Epithelial cell of esophagus (primary cell): ENCODE measurements at regions not wholly inside any gene's neighbourhood (a gene's known extent, or its start where the extent isn't known, plus 50 kb on each side); places are given as distances from the start of the nearest gene placed in this dataset.

Source experiments
- DNase-seq: peaks from one replicate; pipeline ENCODE4 v3.0.0; 2010; ENCODE audit warnings: low read depth
- H3K4me3 ChIP-seq: 2 replicates; pipeline ENCODE4 v1.5.1; 2011; ENCODE audit warnings: mild to moderate bottlenecking, low read length, control low read depth
- TF ChIP-seq, protein P1 (sequence below): IDR thresholded peaks from 2 replicates; pipeline ENCODE4 v1.5.1; 2011; ENCODE audit warnings: low read depth, mild to moderate bottlenecking, low read length, control low read depth, inconsistent platforms; ENCODE audit not compliant: insufficient read depth; ENCODE audit errors: missing control alignments

DNA sequence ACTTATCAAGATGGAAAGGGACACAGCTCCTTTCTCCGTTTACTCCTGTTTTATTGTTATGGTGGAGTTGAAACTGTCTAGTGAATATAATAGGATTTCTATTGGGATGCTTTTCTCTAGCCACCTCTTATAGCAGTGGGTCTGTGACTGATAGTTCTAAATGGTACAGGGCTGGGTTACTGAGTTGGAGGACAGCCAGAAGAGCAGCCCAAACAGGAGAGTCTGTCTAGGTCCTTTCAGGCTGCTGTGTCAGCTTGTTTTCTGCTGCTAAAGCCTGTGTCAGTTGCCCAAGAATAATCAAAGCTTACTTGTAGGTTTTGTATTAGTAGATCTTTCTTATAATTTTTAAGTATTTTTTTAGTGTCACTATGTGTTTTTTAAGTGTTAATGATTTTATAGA is 356.0 kb upstream of the SEMA6A start:
- H3K4me3 ChIP-seq, result no peak overlapping the region
- peak; percentile 7 for DNase-seq
- TF ChIP-seq, protein P1, sequence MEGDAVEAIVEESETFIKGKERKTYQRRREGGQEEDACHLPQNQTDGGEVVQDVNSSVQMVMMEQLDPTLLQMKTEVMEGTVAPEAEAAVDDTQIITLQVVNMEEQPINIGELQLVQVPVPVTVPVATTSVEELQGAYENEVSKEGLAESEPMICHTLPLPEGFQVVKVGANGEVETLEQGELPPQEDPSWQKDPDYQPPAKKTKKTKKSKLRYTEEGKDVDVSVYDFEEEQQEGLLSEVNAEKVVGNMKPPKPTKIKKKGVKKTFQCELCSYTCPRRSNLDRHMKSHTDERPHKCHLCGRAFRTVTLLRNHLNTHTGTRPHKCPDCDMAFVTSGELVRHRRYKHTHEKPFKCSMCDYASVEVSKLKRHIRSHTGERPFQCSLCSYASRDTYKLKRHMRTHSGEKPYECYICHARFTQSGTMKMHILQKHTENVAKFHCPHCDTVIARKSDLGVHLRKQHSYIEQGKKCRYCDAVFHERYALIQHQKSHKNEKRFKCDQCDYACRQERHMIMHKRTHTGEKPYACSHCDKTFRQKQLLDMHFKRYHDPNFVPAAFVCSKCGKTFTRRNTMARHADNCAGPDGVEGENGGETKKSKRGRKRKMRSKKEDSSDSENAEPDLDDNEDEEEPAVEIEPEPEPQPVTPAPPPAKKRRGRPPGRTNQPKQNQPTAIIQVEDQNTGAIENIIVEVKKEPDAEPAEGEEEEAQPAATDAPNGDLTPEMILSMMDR, result no peak

DNA sequence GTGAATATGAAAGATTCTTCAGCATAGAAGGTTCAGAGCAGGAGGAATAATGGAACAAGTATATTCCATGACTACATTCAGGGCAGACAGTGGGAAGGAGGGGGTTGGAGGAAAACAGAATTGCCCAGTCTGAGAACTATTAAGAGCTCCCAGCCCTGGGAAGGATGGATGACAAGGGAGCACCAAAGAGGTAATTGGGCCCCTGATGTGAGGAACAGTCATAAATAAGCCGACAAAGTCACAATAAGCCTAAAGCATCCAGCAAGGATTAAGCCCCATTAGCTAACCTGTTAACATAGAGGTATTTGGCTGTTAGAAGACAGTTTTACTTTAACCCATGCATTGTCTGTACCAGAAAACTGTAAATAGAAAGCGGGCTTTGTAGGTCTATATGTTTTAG is 348.7 kb upstream of the SEMA6A start:
- TF ChIP-seq, protein P1, result no peak
- no peak for DNase-seq
- no peak overlapping the region for H3K4me3 ChIP-seq

DNA sequence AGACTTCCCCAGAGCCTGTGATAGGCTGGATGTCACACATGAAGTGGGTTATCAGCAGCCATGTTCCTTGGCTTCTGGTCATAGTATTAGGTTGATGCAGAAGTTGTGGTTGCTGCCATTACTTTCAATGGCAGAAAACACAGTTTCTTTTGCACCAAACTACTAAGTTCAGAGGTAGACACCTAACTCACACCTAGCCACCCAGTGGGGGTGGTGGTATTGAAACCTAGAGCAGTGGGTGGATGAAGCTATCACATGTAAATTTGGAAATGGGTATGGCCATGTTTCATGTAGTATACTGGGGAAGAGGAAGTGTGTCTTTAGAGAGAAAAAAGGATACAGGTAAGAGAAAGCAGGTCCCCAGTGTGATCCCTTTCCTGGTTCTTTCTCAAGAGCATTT is 347.9 kb upstream of the SEMA6A start:
- DNase-seq, result no peak
- H3K4me3 ChIP-seq, result no peak overlapping the region
- TF ChIP-seq, protein P1, result no peak

DNA sequence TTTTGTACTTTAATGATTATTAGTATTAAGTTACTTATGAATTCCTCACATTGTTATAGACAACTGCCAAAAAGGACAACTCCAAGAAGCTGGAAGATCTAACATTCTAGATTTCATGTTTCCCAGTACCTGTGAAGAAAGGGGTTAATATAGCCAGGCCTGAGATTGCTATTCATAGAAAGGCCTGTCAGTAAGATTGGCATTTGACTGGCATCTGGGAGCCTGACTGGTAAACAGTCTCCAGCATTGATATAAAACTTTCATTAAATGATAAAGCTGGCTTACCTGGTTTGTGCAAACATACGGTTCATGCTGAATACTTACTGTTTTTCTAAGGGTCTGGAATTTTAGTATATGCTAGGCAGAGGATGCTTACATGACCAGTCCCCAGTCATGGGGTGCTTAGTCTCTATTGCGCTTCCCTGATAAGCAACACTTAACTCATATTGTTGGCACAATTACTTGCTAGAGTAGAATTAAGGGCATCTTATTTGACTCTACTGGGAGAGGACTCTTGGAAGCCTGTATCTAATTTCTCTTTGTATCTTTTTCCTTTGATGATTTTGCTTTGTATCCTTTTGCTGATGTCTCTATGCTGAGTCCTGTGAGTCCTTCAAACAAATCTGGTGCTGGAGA is 340.4 kb upstream of the SEMA6A start:
- no peak for DNase-seq
- TF ChIP-seq, protein P1, result no peak
- no peak overlapping the region for H3K4me3 ChIP-seq

DNA sequence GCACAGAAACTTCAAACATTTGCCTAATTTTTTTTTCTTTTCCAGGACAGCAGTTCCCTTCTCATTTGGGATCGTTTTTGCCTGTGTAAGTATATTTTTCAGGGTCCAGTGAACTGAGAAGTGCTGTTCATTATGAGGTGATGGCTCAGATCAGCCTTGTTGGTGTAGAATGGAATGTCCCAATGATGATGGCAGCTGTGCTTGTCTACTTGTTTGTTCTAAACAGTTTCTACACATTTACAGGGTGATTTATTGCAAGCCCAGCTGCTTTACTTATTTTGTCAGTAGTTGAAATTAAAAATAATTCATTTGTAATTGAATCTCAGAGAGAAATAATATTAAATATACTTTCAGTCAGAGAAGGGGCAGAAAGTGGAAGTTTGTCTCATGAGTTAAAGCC is 337.6 kb upstream of the SEMA6A start:
- H3K4me3 ChIP-seq, result no peak overlapping the region
- DNase-seq, result no peak
- TF ChIP-seq, protein P1, result no peak

DNA sequence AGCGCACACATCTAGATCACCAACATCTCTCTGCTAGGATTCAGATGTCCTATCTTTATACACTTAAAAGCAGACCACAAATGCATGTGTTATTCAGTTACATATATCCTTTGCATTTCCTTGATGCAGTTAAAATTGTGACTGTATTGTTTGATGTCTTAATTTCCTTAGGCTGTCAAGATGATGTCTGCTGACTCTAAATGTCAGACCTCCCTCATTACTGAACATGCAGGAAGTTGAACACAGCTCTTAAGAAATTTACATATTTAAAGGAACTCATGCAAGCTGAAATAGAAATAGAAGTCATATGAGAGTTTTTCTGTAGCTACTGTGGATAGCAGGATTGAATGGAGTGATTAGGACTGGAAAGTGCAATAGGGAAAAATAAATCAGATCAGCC is 336.5 kb upstream of the SEMA6A start:
- no peak overlapping the region for H3K4me3 ChIP-seq
- TF ChIP-seq, protein P1, result no peak
- no peak for DNase-seq

DNA sequence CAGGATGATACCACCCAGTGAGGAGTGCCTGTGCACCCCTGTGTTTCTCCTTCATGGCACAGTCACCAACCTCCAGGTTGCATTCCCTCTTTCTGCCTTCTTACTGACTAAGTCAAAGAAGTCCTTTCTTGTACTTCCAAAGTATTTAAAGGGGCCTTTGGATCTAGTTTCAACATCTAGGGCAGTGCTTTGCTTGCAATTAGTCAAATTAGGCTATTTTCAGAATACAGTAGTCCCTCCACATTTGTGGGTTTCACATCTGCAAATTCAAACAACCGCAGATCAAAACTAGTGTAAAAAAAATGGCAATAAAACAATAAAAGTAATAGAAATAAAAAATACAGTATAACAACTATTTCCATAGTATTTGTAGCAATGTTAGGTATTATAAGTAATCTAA is 333.9 kb upstream of the SEMA6A start:
- no peak for DNase-seq
- TF ChIP-seq, protein P1, result no peak
- no peak overlapping the region for H3K4me3 ChIP-seq
